GM12892 (cell line): ENCODE measurements at regions not wholly inside any gene's neighbourhood (a gene's known extent, or its start where the extent isn't known, plus 50 kb on each side); places are given as distances from the start of the nearest gene placed in this dataset.

ENCODE experiments used
- POLR2A ChIP-seq: IDR thresholded peaks from 2 replicates; pipeline ENCODE4 v1.6.1; 2011; ENCODE audit warnings: low read depth, low read length, control low read depth
- POLR2AphosphoS5 ChIP-seq: IDR thresholded peaks from 2 replicates; pipeline ENCODE4 v1.6.1; 2011; ENCODE audit warnings: low read depth, low read length, control low read depth

DNA sequence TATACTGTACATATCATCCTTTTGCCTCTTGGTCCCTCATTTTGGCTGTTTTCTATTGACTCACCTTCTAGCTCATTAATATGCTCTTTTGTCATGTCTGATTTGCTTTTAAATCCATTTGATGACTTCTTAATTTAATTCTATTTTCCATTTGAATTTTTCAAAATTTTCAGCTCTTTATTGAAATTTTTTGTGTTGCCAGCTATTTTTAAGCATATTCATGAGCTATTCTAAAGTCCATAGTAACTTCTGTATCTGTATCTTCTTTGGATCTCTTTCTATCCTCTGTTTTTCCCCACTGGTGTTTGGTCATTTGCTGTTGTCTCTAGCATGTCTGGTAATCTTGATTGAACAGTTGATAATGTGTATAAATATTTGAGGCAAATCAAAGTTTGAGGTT is 227.8 kb downstream of the NDUFA10 start:
- TF ChIP-seq POLR2A (no peak), POLR2AphosphoS5 (no peak)
